GM19397 (cell line): ENCODE measurements at regions not wholly inside any gene's neighbourhood (a gene's known extent, or its start where the extent isn't known, plus 50 kb on each side); places are given as distances from the start of the nearest gene placed in this dataset.

Experiments
- ATAC-seq: cut with Tn5 transposase; IDR thresholded peaks from one replicate; pipeline ENCODE4 v1.9.1; 2021; ENCODE audit warnings: mild to moderate bottlenecking, moderate library complexity; ENCODE audit not compliant: unreplicated experiment

GRCh38 chr5:31049936-31050704 is 143.4 kb upstream of the CDH6 start:
- ATAC-seq = no peak

- ATAC-seq = no peak
Observed at GRCh38 chr5:31049461-31049860, 144.0 kb upstream of the CDH6 start.

GRCh38 chr5:31048282-31049270 is 144.9 kb upstream of the CDH6 start:
- no peak for ATAC-seq

GRCh38 chr5:31047621-31048020 is 145.9 kb upstream of the CDH6 start:
- no peak for ATAC-seq

- ATAC-seq = no peak
Observed at GRCh38 chr5:31047007-31047406, 146.5 kb upstream of the CDH6 start.

- no peak for ATAC-seq
Observed at GRCh38 chr5:31036411-31036810, 157.1 kb upstream of the CDH6 start.

GRCh38 chr5:31033295-31033694 is 160.2 kb upstream of the CDH6 start:
- ATAC-seq = no peak

GRCh38 chr5:31029925-31030324 is 163.6 kb upstream of the CDH6 start:
- ATAC-seq = no peak

- ATAC-seq = no peak
Observed at GRCh38 chr5:31027721-31028120, 165.8 kb upstream of the CDH6 start.

- no peak for ATAC-seq
Observed at GRCh38 chr5:31023105-31023504, 170.4 kb upstream of the CDH6 start.

GRCh38 chr5:31021181-31021624 is 172.3 kb upstream of the CDH6 start:
- no peak for ATAC-seq

- no peak for ATAC-seq
Observed at GRCh38 chr5:31008231-31008630, 185.3 kb upstream of the CDH6 start.

- ATAC-seq = no peak
Observed at GRCh38 chr5:31007672-31008071, 185.8 kb upstream of the CDH6 start.

- no peak for ATAC-seq
Observed at GRCh38 chr5:31000287-31000686, 193.2 kb upstream of the CDH6 start.

- no peak for ATAC-seq
Observed at GRCh38 chr5:30997681-30998080, 195.8 kb upstream of the CDH6 start.

- ATAC-seq = no peak
Observed at GRCh38 chr5:30994902-30995301, 198.6 kb upstream of the CDH6 start.

GRCh38 chr5:30994176-30994575 is 199.3 kb upstream of the CDH6 start:
- ATAC-seq = no peak

GRCh38 chr5:30991462-30991861 is 202.0 kb upstream of the CDH6 start:
- no peak for ATAC-seq

GRCh38 chr5:30981576-30981975 is 211.9 kb upstream of the CDH6 start:
- ATAC-seq = no peak

GRCh38 chr5:30968971-30969370 is 224.5 kb upstream of the CDH6 start:
- no peak for ATAC-seq

- ATAC-seq = no peak
Observed at GRCh38 chr5:30960036-30960435, 233.4 kb upstream of the CDH6 start.

GRCh38 chr5:30959238-30959637 is 234.2 kb upstream of the CDH6 start:
- ATAC-seq = no peak
